Fibroblast of lung (primary cell): ENCODE measurements at regions not wholly inside any gene's neighbourhood (a gene's known extent, or its start where the extent isn't known, plus 50 kb on each side); places are given as distances from the start of the nearest gene placed in this dataset.

Source experiments
- DNase-seq, 2 donors: peaks; one replicate each; pipeline versions ENCODE4 v3.0.0 to v3.0.0-alpha.2; 2010; ENCODE audit warnings: low read depth in 2 of 2
- H2AFZ ChIP-seq: 2 replicates; pipeline ENCODE4 v1.5.1; 2012; ENCODE audit warnings: low read length, control low read depth, inconsistent platforms
- H3K27ac ChIP-seq: 2 replicates; pipeline ENCODE4 v1.5.1; 2011; ENCODE audit warnings: low read length, control low read depth; ENCODE audit not compliant: insufficient read depth
- H3K27me3 ChIP-seq: 2 replicates; pipeline ENCODE4 v1.5.1; 2011; ENCODE audit warnings: mild to moderate bottlenecking, low read length; ENCODE audit not compliant: control insufficient read depth, insufficient read depth
- H3K36me3 ChIP-seq: 2 replicates; pipeline ENCODE4 v1.5.1; 2011; ENCODE audit warnings: low read length; ENCODE audit not compliant: control insufficient read depth, insufficient read depth
- H3K4me1 ChIP-seq: 2 replicates; pipeline ENCODE4 v1.5.1; 2011; ENCODE audit warnings: low read length; ENCODE audit not compliant: control insufficient read depth, insufficient read depth; ENCODE audit errors: extremely low read depth
- H3K4me2 ChIP-seq: 2 replicates; pipeline ENCODE4 v1.5.1; 2011; ENCODE audit warnings: low read length, control low read depth; ENCODE audit not compliant: insufficient read depth; ENCODE audit errors: extremely low read depth
- H3K4me3 ChIP-seq, 4 experiments: fragments of 200-600 bp in 1 of 4; sonication (generic) in 1 of 4; replicated peaks in 1 of 4; 2 replicates each; pipeline ENCODE4 v1.5.1; 2011 to 2016; ENCODE audit warnings: low read length in 4 of 4, low read depth in 3 of 4, mild to moderate bottlenecking in 3 of 4, control low read depth in 2 of 4, inconsistent platforms in 1 of 4, mixed read lengths in 1 of 4; ENCODE audit not compliant: insufficient read depth in 1 of 4; ENCODE audit errors: control extremely low read depth in 1 of 4
- H3K79me2 ChIP-seq: 2 replicates; pipeline ENCODE4 v1.5.1; 2012; ENCODE audit warnings: mild to moderate bottlenecking, low read length, inconsistent platforms; ENCODE audit not compliant: control insufficient read depth, insufficient read depth
- H3K9ac ChIP-seq: 2 replicates; pipeline ENCODE4 v1.5.1; 2011; ENCODE audit warnings: mild to moderate bottlenecking, low read length, control low read depth; ENCODE audit not compliant: insufficient read depth
- H3K9me3 ChIP-seq: 2 replicates; pipeline ENCODE4 v1.5.1; 2012; ENCODE audit warnings: low read depth, low read length; ENCODE audit not compliant: control insufficient read depth, insufficient read depth
- H4K20me1 ChIP-seq: 2 replicates; pipeline ENCODE4 v1.5.1; 2011; ENCODE audit warnings: low read length; ENCODE audit not compliant: control insufficient read depth, insufficient read depth; ENCODE audit errors: extremely low read depth
- CTCF ChIP-seq, 2 donors: IDR thresholded peaks in 1 of 2; conservative IDR thresholded peaks in 1 of 2; 1 replicate in 1 of 2; 2 replicates in 1 of 2; pipeline ENCODE4 v1.5.1; 2011 to 2012; ENCODE audit warnings: low read length in 2 of 2, control low read depth in 1 of 2, inconsistent platforms in 1 of 2, low read depth in 1 of 2, mild to moderate bottlenecking in 1 of 2
- EZH2 ChIP-seq: IDR thresholded peaks from 2 replicates; pipeline ENCODE4 v1.5.1; 2012; ENCODE audit warnings: low read length, control low read depth, mild to moderate bottlenecking; ENCODE audit errors: missing control alignments

- Histone ChIP-seq H3K4me2 (no peak overlapping the region), H3K9me3 (no peaks in the 10 kb centered on the region), H4K20me1 (no peaks in the 10 kb centered on the region)
Measured at GRCh38 chr14:85824526-85824925, 294.6 kb downstream of the FLRT2 start.

GRCh38 chr14:85822236-85822635, 292.3 kb downstream of the FLRT2 start:
- no peak for DNase-seq
- no peaks in the 10 kb centered on the region for H4K20me1 ChIP-seq
- no peaks in the 10 kb centered on the region for H3K79me2 ChIP-seq
- TF ChIP-seq CTCF (conservative IDR thresholded peaks at IDR 0.05 in 1 of 2, IDR thresholded peaks at IDR 0.05 in 1 of 2; ENCODE audit: low read depth in 1 of 2, low read length in 2 of 2) (no peak), EZH2 (no peak)
- H2AFZ ChIP-seq, result no peak overlapping the region
- no peak overlapping the region for H3K27ac ChIP-seq
- no peaks in the 10 kb centered on the region for H3K27me3 ChIP-seq
- H3K4me1 ChIP-seq, result no peaks in the 10 kb centered on the region
- H3K9me3 ChIP-seq, result no peaks in the 10 kb centered on the region
- H3K36me3 ChIP-seq, result no peaks in the 10 kb centered on the region
- H3K4me3 ChIP-seq, result no peak overlapping the region
- no peak overlapping the region for H3K9ac ChIP-seq
- no peak overlapping the region for H3K4me2 ChIP-seq

More at GRCh38 chr14:85824526-85824925, 294.6 kb downstream of the FLRT2 start:
- H3K9ac ChIP-seq, result no peak overlapping the region
- H3K4me1 ChIP-seq, result no peaks in the 10 kb centered on the region
- H3K79me2 ChIP-seq, result no peaks in the 10 kb centered on the region
- no peak for DNase-seq
- TF ChIP-seq CTCF (conservative IDR thresholded peaks at IDR 0.05 in 1 of 2, IDR thresholded peaks at IDR 0.05 in 1 of 2; ENCODE audit: low read depth in 1 of 2, low read length in 2 of 2) (no peak), EZH2 (no peak)
- H2AFZ ChIP-seq, result no peak overlapping the region
- no peak overlapping the region for H3K27ac ChIP-seq
- no peak overlapping the region for H3K4me3 ChIP-seq
- H3K27me3 ChIP-seq, result no peaks in the 10 kb centered on the region
- no peaks in the 10 kb centered on the region for H3K36me3 ChIP-seq

- Histone ChIP-seq H3K9me3 (no peaks in the 10 kb centered on the region), H3K27ac (no peak overlapping the region), H2AFZ (no peak overlapping the region), H4K20me1 (no peaks in the 10 kb centered on the region), H3K79me2 (no peaks in the 10 kb centered on the region), H3K4me2 (no peak overlapping the region), H3K36me3 (no peaks in the 10 kb centered on the region), H3K9ac (no peak overlapping the region), H3K4me3 (no peak overlapping the region), H3K4me1 (no peaks in the 10 kb centered on the region), H3K27me3 (no peaks in the 10 kb centered on the region)
- TF ChIP-seq EZH2, result no peak
- TF ChIP-seq CTCF (conservative IDR thresholded peaks at IDR 0.05 in 1 of 2, IDR thresholded peaks at IDR 0.05 in 1 of 2; ENCODE audit: low read depth in 1 of 2, low read length in 2 of 2), result no peak
- no peak for DNase-seq
Measured at GRCh38 chr14:85817430-85817829, 287.5 kb downstream of the FLRT2 start.
